Neural cell (in vitro differentiated cells): ENCODE measurements at regions not wholly inside any gene's neighbourhood (a gene's known extent, or its start where the extent isn't known, plus 50 kb on each side); places are given as distances from the start of the nearest gene placed in this dataset.

ENCODE experiments used
- H2AFZ ChIP-seq: fragments of 200-600, 300-800 bp; sonication (generic), shearing (Covaris generic); 2 replicates; pipeline ENCODE4 v1.6.0; 2014; ENCODE audit warnings: low read depth, mild to moderate bottlenecking, antibody characterized with exemption, low read length, moderate library complexity
- H3F3A ChIP-seq: fragments of 200-600 bp; shearing (Covaris generic); 2 replicates; pipeline ENCODE4 v1.6.1; 2016; ENCODE audit warnings: mild to moderate bottlenecking, moderate library complexity, mixed read lengths, antibody characterized with exemption, low read length; ENCODE audit not compliant: insufficient read depth, poor library complexity, severe bottlenecking
- H3K27ac ChIP-seq: fragments of 200-600, 300-800 bp; sonication (generic), shearing (Covaris generic); 2 replicates; pipeline ENCODE4 v1.5.1; 2014; ENCODE audit warnings: mild to moderate bottlenecking, low read length, moderate library complexity
- H3K27me3 ChIP-seq: fragments of 300-800, 200-600 bp; sonication (generic), shearing (Covaris generic); 2 replicates; pipeline ENCODE4 v1.6.0; 2014; ENCODE audit warnings: mild to moderate bottlenecking, low read depth, low read length, moderate library complexity; ENCODE audit not compliant: insufficient read depth
- H3K36me3 ChIP-seq: fragments of 300-800, 200-600 bp; sonication (generic), shearing (Covaris generic); 2 replicates; pipeline ENCODE4 v1.5.1; 2014; ENCODE audit warnings: mild to moderate bottlenecking, antibody characterized with exemption, low read length, moderate library complexity; ENCODE audit not compliant: insufficient read depth
- H3K4me2 ChIP-seq: fragments of 300-800, 200-600 bp; sonication (generic), shearing (Covaris generic); 2 replicates; pipeline ENCODE4 v1.6.0; 2014; ENCODE audit warnings: mild to moderate bottlenecking, low read length
- H3K4me3 ChIP-seq: fragments of 300-800, 200-600 bp; sonication (generic), shearing (Covaris generic); 2 replicates; pipeline ENCODE4 v1.5.1; 2014; ENCODE audit warnings: mild to moderate bottlenecking, low read length, moderate library complexity
- H3K79me2 ChIP-seq: fragments of 200-600 bp; shearing (Covaris generic); replicated peaks from 2 replicates; pipeline ENCODE4 v1.6.0; 2014; ENCODE audit warnings: mild to moderate bottlenecking, low read length, moderate library complexity; ENCODE audit not compliant: insufficient read depth
- H3K9ac ChIP-seq: fragments of 300-800, 200-600 bp; sonication (generic), shearing (Covaris generic); 2 replicates; pipeline ENCODE4 v1.6.1; 2016; ENCODE audit warnings: mild to moderate bottlenecking, low read length, mixed read lengths
- H3K9me2 ChIP-seq: fragments of 200-600 bp; shearing (Covaris generic); 2 replicates; pipeline ENCODE4 v1.6.1; 2016; ENCODE audit warnings: mild to moderate bottlenecking, low read length, mixed read lengths; ENCODE audit not compliant: insufficient read depth
- H3K9me3 ChIP-seq: fragments of 200-600, 300-800 bp; sonication (generic), shearing (Covaris generic); 2 replicates; pipeline ENCODE4 v1.6.1; 2016; ENCODE audit warnings: mild to moderate bottlenecking, mixed run types, low read length, moderate library complexity, mixed read lengths
- H4K20me1 ChIP-seq: fragments of 200-600 bp; shearing (Covaris generic); 2 replicates; pipeline ENCODE4 v1.6.1; 2016; ENCODE audit warnings: mild to moderate bottlenecking, mixed run types; ENCODE audit not compliant: insufficient read depth
- EP300 ChIP-seq: fragments of 450-650 bp; conservative IDR thresholded peaks from 2 replicates; pipeline ENCODE4 v1.6.1; 2014; ENCODE audit warnings: antibody characterized with exemption, mild to moderate bottlenecking, moderate library complexity; ENCODE audit not compliant: poor library complexity, severe bottlenecking
- EZH2 ChIP-seq: fragments of 200-600, 300-800 bp; shearing (Covaris generic), sonication (generic); IDR thresholded peaks from 2 replicates; pipeline ENCODE4 v1.6.1; 2014; ENCODE audit warnings: antibody characterized with exemption, low read length, borderline replicate concordance, mild to moderate bottlenecking; ENCODE audit not compliant: insufficient read depth, poor library complexity, severe bottlenecking
- MXI1 ChIP-seq: fragments of 450-650 bp; conservative IDR thresholded peaks from 2 replicates; pipeline ENCODE4 v1.6.1; 2014; ENCODE audit warnings: antibody characterized with exemption, mild to moderate bottlenecking; ENCODE audit not compliant: poor library complexity, severe bottlenecking
- POLR2AphosphoS5 ChIP-seq: IDR thresholded peaks from 2 replicates; pipeline ENCODE4 v1.6.1; 2012
- RAD21 ChIP-seq: fragments of 450-650 bp; conservative IDR thresholded peaks from 2 replicates; pipeline ENCODE4 v1.6.1; 2014; ENCODE audit warnings: antibody characterized with exemption, mild to moderate bottlenecking, moderate library complexity
- SMC3 ChIP-seq: fragments of 450-650 bp; conservative IDR thresholded peaks from 2 replicates; pipeline ENCODE4 v1.6.1; 2014; ENCODE audit warnings: antibody characterized with exemption, mild to moderate bottlenecking, moderate library complexity; ENCODE audit not compliant: poor library complexity
- TAF1 ChIP-seq: IDR thresholded peaks from 2 replicates; pipeline ENCODE4 v1.6.1; 2012; ENCODE audit warnings: low read depth
- TF ChIP-seq, protein P1 (sequence below): IDR thresholded peaks from 2 replicates; pipeline ENCODE4 v1.6.1; 2012; ENCODE audit warnings: borderline replicate concordance
- TF ChIP-seq, protein P2 (sequence below): fragments of 450-650 bp; IDR thresholded peaks from 2 replicates; pipeline ENCODE4 v1.5.1; 2014; ENCODE audit warnings: antibody characterized with exemption, mild to moderate bottlenecking, moderate library complexity; ENCODE audit not compliant: poor library complexity, severe bottlenecking

DNA sequence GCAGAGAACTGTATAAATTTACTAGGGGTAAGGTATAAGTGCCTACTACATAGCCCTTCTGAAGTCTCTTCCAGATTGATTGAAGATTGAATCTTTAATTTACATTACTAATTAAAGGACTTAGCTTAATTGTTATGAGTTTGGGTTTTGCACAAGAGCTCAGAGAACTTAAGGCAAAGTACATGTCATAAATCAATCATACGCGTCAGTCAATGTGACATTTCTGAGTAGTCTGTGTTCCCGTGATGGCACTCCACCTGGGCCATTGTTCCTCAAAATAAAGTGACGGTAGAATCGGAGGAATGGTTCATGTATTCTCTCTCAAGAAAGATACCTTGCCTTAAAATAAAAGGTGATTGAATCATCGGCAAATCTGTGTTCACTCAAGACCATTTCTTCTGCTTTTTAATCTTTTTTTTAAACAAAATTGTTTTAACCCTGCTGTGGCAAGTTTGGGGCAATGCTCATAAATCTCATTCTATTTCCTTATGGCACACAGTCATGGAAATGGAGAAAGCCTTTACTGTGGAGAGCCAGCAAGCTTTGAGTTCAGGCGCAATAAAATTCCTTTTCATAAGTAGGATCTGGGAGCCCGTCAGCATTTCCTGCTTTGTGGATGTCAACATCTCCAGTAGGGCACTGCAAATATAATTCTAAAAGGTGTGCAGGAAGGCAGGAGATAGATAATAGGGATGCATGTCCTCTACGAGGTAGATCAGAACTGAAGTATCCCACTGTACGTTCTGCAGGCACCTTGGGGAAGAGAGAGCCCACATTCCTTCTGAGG is 427.4 kb downstream of the GATA3 start:
- Histone ChIP-seq H4K20me1 (no peaks in the 10 kb centered on the region), H2AFZ (no peak overlapping the region), H3F3A (no peaks in the 10 kb centered on the region), H3K4me2 (no peak overlapping the region), H3K27me3 (no peaks in the 10 kb centered on the region), H3K9me3 (no peaks in the 10 kb centered on the region), H3K9me2 (no peaks in the 10 kb centered on the region), H3K36me3 (no peaks in the 10 kb centered on the region), H3K9ac (no peak overlapping the region), H3K27ac (peak overlapping the region; percentile 60), H3K4me3 (no peak overlapping the region), H3K79me2 (no peaks in the 10 kb centered on the region)
- TF ChIP-seq POLR2AphosphoS5: peak; percentile 30
- TF ChIP-seq, protein P1, sequence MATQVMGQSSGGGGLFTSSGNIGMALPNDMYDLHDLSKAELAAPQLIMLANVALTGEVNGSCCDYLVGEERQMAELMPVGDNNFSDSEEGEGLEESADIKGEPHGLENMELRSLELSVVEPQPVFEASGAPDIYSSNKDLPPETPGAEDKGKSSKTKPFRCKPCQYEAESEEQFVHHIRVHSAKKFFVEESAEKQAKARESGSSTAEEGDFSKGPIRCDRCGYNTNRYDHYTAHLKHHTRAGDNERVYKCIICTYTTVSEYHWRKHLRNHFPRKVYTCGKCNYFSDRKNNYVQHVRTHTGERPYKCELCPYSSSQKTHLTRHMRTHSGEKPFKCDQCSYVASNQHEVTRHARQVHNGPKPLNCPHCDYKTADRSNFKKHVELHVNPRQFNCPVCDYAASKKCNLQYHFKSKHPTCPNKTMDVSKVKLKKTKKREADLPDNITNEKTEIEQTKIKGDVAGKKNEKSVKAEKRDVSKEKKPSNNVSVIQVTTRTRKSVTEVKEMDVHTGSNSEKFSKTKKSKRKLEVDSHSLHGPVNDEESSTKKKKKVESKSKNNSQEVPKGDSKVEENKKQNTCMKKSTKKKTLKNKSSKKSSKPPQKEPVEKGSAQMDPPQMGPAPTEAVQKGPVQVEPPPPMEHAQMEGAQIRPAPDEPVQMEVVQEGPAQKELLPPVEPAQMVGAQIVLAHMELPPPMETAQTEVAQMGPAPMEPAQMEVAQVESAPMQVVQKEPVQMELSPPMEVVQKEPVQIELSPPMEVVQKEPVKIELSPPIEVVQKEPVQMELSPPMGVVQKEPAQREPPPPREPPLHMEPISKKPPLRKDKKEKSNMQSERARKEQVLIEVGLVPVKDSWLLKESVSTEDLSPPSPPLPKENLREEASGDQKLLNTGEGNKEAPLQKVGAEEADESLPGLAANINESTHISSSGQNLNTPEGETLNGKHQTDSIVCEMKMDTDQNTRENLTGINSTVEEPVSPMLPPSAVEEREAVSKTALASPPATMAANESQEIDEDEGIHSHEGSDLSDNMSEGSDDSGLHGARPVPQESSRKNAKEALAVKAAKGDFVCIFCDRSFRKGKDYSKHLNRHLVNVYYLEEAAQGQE: no peak
- TF ChIP-seq RAD21: no peak
- TF ChIP-seq EP300: peak; percentile 89
- TF ChIP-seq TAF1: no peak

DNA sequence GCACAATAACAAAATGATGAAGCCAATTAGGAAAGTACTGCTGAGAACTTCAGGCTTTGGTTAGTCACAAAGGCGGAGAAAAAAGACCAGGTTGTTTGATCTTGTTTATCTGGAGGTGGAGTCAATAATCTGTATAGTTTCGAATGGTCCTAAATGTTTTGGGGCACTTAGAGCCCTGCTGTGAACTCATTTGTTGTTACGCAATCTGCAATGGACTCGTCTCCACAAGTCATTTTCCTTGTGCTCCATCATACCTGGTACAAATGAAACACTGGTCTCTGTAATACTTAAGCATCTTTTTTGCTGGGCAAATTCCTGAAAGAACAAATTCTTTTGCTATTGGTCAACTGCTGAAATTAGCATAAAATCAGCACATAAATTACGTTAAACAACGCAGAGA is 430.5 kb downstream of the GATA3 start:
- no peak for TF ChIP-seq EZH2
- TF ChIP-seq, protein P1: no peak
- TF ChIP-seq POLR2AphosphoS5: no peak
- TF ChIP-seq MXI1: no peak
- TF ChIP-seq SMC3: no peak
- TF ChIP-seq, protein P2, sequence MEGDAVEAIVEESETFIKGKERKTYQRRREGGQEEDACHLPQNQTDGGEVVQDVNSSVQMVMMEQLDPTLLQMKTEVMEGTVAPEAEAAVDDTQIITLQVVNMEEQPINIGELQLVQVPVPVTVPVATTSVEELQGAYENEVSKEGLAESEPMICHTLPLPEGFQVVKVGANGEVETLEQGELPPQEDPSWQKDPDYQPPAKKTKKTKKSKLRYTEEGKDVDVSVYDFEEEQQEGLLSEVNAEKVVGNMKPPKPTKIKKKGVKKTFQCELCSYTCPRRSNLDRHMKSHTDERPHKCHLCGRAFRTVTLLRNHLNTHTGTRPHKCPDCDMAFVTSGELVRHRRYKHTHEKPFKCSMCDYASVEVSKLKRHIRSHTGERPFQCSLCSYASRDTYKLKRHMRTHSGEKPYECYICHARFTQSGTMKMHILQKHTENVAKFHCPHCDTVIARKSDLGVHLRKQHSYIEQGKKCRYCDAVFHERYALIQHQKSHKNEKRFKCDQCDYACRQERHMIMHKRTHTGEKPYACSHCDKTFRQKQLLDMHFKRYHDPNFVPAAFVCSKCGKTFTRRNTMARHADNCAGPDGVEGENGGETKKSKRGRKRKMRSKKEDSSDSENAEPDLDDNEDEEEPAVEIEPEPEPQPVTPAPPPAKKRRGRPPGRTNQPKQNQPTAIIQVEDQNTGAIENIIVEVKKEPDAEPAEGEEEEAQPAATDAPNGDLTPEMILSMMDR: no peak
- TF ChIP-seq EP300: no peak
- TF ChIP-seq RAD21: no peak
- no peak for TF ChIP-seq TAF1
- no peak overlapping the region for H3K4me3 ChIP-seq
- H3K9ac ChIP-seq: no peak overlapping the region
- H3K27me3 ChIP-seq: no peaks in the 10 kb centered on the region
- no peak overlapping the region for H2AFZ ChIP-seq
- no peaks in the 10 kb centered on the region for H3K36me3 ChIP-seq
- no peak overlapping the region for H3K4me2 ChIP-seq
- no peak overlapping the region for H3K27ac ChIP-seq
- H3F3A ChIP-seq: no peaks in the 10 kb centered on the region
- no peaks in the 10 kb centered on the region for H3K9me2 ChIP-seq
- no peaks in the 10 kb centered on the region for H3K9me3 ChIP-seq
- no peaks in the 10 kb centered on the region for H3K79me2 ChIP-seq
- H4K20me1 ChIP-seq: no peaks in the 10 kb centered on the region
